ENCODE measurements at regions not wholly inside any gene's neighbourhood (a gene's known extent, or its start where the extent isn't known, plus 50 kb on each side); places are given as distances from the start of the nearest gene placed in this dataset.

GRCh38 chr9:108439947-108440346 is 415.8 kb downstream of the ACTL7B start (continued):
- no peak for TF ChIP-seq IKZF4 (CRISPR knock-in tag; IDR thresholded peaks at IDR 0.05; ENCODE audit: borderline replicate concordance, low read depth, not compliant biosample characterization)
- TF ChIP-seq, protein P1, sequence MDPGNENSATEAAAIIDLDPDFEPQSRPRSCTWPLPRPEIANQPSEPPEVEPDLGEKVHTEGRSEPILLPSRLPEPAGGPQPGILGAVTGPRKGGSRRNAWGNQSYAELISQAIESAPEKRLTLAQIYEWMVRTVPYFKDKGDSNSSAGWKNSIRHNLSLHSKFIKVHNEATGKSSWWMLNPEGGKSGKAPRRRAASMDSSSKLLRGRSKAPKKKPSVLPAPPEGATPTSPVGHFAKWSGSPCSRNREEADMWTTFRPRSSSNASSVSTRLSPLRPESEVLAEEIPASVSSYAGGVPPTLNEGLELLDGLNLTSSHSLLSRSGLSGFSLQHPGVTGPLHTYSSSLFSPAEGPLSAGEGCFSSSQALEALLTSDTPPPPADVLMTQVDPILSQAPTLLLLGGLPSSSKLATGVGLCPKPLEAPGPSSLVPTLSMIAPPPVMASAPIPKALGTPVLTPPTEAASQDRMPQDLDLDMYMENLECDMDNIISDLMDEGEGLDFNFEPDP (CRISPR knock-in tag; conservative IDR thresholded peaks at IDR 0.05): no peak
- TF ChIP-seq CSRNP1 (CRISPR knock-in tag; IDR thresholded peaks at IDR 0.05): no peak
- TF ChIP-seq ZNF546 (CRISPR knock-in tag; conservative IDR thresholded peaks at IDR 0.05): no peak
- TF ChIP-seq POGZ (CRISPR knock-in tag; IDR thresholded peaks at IDR 0.05): no peak
- TF ChIP-seq ZNF547 (CRISPR knock-in tag; IDR thresholded peaks at IDR 0.05): no peak
- no peak for TF ChIP-seq ZBTB14 (CRISPR knock-in tag; IDR thresholded peaks at IDR 0.05)
- TF ChIP-seq, protein P2, sequence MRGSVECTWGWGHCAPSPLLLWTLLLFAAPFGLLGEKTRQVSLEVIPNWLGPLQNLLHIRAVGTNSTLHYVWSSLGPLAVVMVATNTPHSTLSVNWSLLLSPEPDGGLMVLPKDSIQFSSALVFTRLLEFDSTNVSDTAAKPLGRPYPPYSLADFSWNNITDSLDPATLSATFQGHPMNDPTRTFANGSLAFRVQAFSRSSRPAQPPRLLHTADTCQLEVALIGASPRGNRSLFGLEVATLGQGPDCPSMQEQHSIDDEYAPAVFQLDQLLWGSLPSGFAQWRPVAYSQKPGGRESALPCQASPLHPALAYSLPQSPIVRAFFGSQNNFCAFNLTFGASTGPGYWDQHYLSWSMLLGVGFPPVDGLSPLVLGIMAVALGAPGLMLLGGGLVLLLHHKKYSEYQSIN (CRISPR knock-in tag; IDR thresholded peaks at IDR 0.05; ENCODE audit: borderline replicate concordance): no peak

Data from HepG2 (cell line).